ENCODE measurements at regions not wholly inside any gene's neighbourhood (a gene's known extent, or its start where the extent isn't known, plus 50 kb on each side); places are given as distances from the start of the nearest gene placed in this dataset.
A peak's percentile ranks its signal among the peaks of the same experiment; 100 is the strongest.

- Histone ChIP-seq H4K20me1 (ENCODE audit: insufficient read depth, low read length) (no peaks in the 10 kb centered on the region), H3K9me3 (ENCODE audit: low read length) (no peaks in the 10 kb centered on the region), H3K4me1 (ENCODE audit: insufficient read depth, low read length) (no peaks in the 10 kb centered on the region), H3K4me2 (ENCODE audit: low read depth, low read length) (no peak overlapping the region), H3K79me2 (ENCODE audit: insufficient read depth, low read length) (no peaks in the 10 kb centered on the region), H3K36me3 (replicated peaks in 1 of 2; ENCODE audit: control insufficient read depth in 1 of 2, insufficient read depth in 2 of 2, low read length in 2 of 2) (no peaks in the 10 kb centered on the region), H3K27ac (ENCODE audit: extremely low read length, insufficient read depth, low read length) (no peak overlapping the region), H3K9ac (ENCODE audit: insufficient read depth, low read depth, low read length) (no peak overlapping the region), H2AFZ (ENCODE audit: low read length) (no peak overlapping the region), H3K4me3 (replicated peaks in 1 of 3; ENCODE audit: insufficient read depth in 1 of 3, low read depth in 2 of 3, low read length in 3 of 3) (no peak overlapping the region), H3K27me3 (ENCODE audit: control insufficient read depth in 1 of 2, insufficient read depth in 2 of 2, low read length in 2 of 2) (no peaks in the 10 kb centered on the region; a peak in 1 of 5 replicates)
- ATAC-seq (peak; percentile 43; the same call in 2 of the 3 replicates), DNase-seq (ENCODE audit: low spot score) (no peak), FAIRE-seq (no peak)
- intact Hi-C loops (cut with micrococcal nuclease; ENCODE audit: unreplicated experiment) (no loop called here), in situ Hi-C loops (cut with HindIII; ENCODE audit: extremely low pct_ligation_motif_present, low pct_unique_long_range_greater_than_20kb) (no loop called here)
- POLR2A ChIA-PET = no interaction called here
- BruUV-seq (replicated peaks) = no TSS peak
- 30% methylated on average over 3 of the region's 3 CpGs for WGBS (ENCODE audit: low lambda C conversion rate)
- TF ChIP-seq CEBPB (IDR thresholded peaks at IDR 0.05; ENCODE audit: borderline replicate concordance, low read depth, low read length) = no peak
- no peak for TF ChIP-seq ATF2 (CRISPR knock-in tag; IDR thresholded peaks at IDR 0.05)
- TF ChIP-seq ZSCAN25 (CRISPR knock-in tag; IDR thresholded peaks at IDR 0.05) = no peak
- no peak for TF ChIP-seq RAD51 (IDR thresholded peaks at IDR 0.05; ENCODE audit: borderline replicate concordance)
- no peak for TF ChIP-seq ZNF317 (CRISPR knock-in tag; IDR thresholded peaks at IDR 0.05)
- TF ChIP-seq CREB1 (IDR thresholded peaks at IDR 0.05) = no peak
- no peak for TF ChIP-seq CREB1 (CRISPR knock-in tag; IDR thresholded peaks at IDR 0.05)
- CTCF ChIA-PET (ENCODE audit: low intra/inter-chr PET ratio, low total read pairs) = no interaction called here
These were observed 299.8 kb upstream of the SALL1 start for GRCh38 chr16:51450909-51451308.

GRCh38 chr16:51450376-51450775 lies 299.3 kb upstream of the SALL1 start:
- ATAC-seq (no peak), FAIRE-seq (no peak), DNase-seq (ENCODE audit: low spot score) (no peak)
- no peaks in the 10 kb centered on the region for H3K27me3 ChIP-seq (ENCODE audit: control insufficient read depth in 1 of 2, insufficient read depth in 2 of 2, low read length in 2 of 2)
- H4K20me1 ChIP-seq (ENCODE audit: insufficient read depth, low read length) = no peaks in the 10 kb centered on the region
- no peaks in the 10 kb centered on the region for H3K36me3 ChIP-seq (replicated peaks in 1 of 2; ENCODE audit: control insufficient read depth in 1 of 2, insufficient read depth in 2 of 2, low read length in 2 of 2)
- H3K4me2 ChIP-seq (ENCODE audit: low read depth, low read length) = no peak overlapping the region
- no peak overlapping the region for H3K9ac ChIP-seq (ENCODE audit: insufficient read depth, low read depth, low read length)
- H3K9me3 ChIP-seq (ENCODE audit: low read length) = no peaks in the 10 kb centered on the region
- no TSS peak for BruUV-seq (replicated peaks)
- TF ChIP-seq ZBTB8A (CRISPR knock-in tag; IDR thresholded peaks at IDR 0.05; ENCODE audit: borderline replicate concordance, low read depth) = no peak
- no peak for TF ChIP-seq SNAPC5 (CRISPR knock-in tag; IDR thresholded peaks at IDR 0.05; ENCODE audit: borderline replicate concordance)
- no peak for TF ChIP-seq ZKSCAN8 (CRISPR knock-in tag; IDR thresholded peaks at IDR 0.05; ENCODE audit: borderline replicate concordance)
- no peak for TF ChIP-seq GTF3A (CRISPR knock-in tag; conservative IDR thresholded peaks at IDR 0.05)
- TF ChIP-seq FOSL1 (CRISPR knock-in tag; IDR thresholded peaks at IDR 0.05; ENCODE audit: borderline replicate concordance) = no peak
- TF ChIP-seq CBX2 (IDR thresholded peaks at IDR 0.05; ENCODE audit: low read depth, low read length) = no peak
- TF ChIP-seq CBX2 (CRISPR knock-in tag; IDR thresholded peaks at IDR 0.05; ENCODE audit: low read depth) = no peak
- no peak for TF ChIP-seq ZNF12 (CRISPR knock-in tag; IDR thresholded peaks at IDR 0.05)
- no peak for TF ChIP-seq E2F1 (CRISPR knock-in tag; IDR thresholded peaks at IDR 0.05)
- TF ChIP-seq DNMT1 (CRISPR knock-in tag; IDR thresholded peaks at IDR 0.05) = no peak
- no peak for TF ChIP-seq POLR2G (IDR thresholded peaks at IDR 0.05; ENCODE audit: low read depth, low read length)
- TF ChIP-seq ZNF607 (CRISPR knock-in tag; IDR thresholded peaks at IDR 0.05; ENCODE audit: borderline replicate concordance) = no peak
- no peaks in the 10 kb centered on the region for H3K79me2 ChIP-seq (ENCODE audit: insufficient read depth, low read length)
- POLR2A ChIA-PET = no interaction called here
- intact Hi-C loops (cut with micrococcal nuclease; ENCODE audit: unreplicated experiment) (no loop called here), in situ Hi-C loops (cut with HindIII; ENCODE audit: extremely low pct_ligation_motif_present, low pct_unique_long_range_greater_than_20kb) (no loop called here)
- H3K4me1 ChIP-seq (ENCODE audit: insufficient read depth, low read length) = no peaks in the 10 kb centered on the region
- WGBS (ENCODE audit: low lambda C conversion rate) = 32% methylated on average over 7 of the region's 7 CpGs
- H3K27ac ChIP-seq (ENCODE audit: extremely low read length, insufficient read depth, low read length) = no peak overlapping the region
- no peak overlapping the region for H3K4me3 ChIP-seq (replicated peaks in 1 of 3; ENCODE audit: insufficient read depth in 1 of 3, low read depth in 2 of 3, low read length in 3 of 3)
- CTCF ChIA-PET (ENCODE audit: low intra/inter-chr PET ratio, low total read pairs) = no interaction called here
- H2AFZ ChIP-seq (ENCODE audit: low read length) = no peak overlapping the region
